ENCODE measurements at regions not wholly inside any gene's neighbourhood (a gene's known extent, or its start where the extent isn't known, plus 50 kb on each side); places are given as distances from the start of the nearest gene placed in this dataset.

- DNase-seq = no peak
These were observed 375.7 kb upstream of the CDH9 start for GRCh38 chr5:27414099-27414498.

DNA sequence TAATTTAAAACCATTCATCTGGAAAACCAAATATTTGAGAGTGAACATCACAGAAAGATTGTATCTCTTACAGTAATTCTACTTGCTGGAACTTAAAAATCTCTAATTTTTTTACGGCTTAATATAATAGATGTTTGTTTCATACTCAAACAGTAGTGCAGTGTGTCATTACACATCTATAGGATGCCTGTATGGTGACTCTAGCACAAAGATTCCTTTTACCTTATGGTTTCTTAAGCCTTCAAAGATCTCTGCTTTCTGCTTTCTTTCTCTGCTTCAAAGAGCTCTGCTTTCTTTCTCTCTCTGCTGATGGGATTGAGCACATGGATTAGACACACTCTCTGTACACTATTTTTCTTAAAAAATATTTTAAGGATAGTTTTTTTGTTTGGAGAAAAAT, 374.0 kb upstream of the CDH9 start:
- no peak for DNase-seq

- no peak for DNase-seq
These were observed 367.6 kb upstream of the CDH9 start for GRCh38 chr5:27406020-27406419.

GRCh38 chr5:27403243-27403882, 365.0 kb upstream of the CDH9 start:
- no peak for DNase-seq

DNA sequence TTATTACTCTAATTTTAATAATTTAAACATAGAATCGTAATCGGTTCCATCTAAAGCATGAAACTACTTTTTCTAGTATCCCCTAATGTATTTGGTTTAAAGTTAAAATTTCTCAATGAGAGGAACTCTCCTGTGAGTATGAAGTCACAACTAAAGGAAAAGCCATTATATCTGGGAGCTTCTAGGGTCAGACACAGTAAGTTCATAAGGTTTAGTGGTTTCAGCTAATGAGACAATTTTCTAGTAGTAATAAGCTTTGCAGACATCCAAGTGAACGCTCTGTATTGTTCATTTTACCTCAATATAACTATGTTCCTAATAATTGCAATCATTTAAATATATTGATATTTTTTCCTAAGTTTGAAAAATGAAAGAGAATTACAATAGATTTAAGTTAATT, 364.4 kb upstream of the CDH9 start:
- DNase-seq = no peak

GRCh38 chr5:27396998-27397397, 358.6 kb upstream of the CDH9 start:
- DNase-seq = no peak

- DNase-seq = no peak
These were observed 354.3 kb upstream of the CDH9 start for GRCh38 chr5:27392716-27393115.

GRCh38 chr5:27389696-27390095, 351.3 kb upstream of the CDH9 start:
- DNase-seq = no peak

DNA sequence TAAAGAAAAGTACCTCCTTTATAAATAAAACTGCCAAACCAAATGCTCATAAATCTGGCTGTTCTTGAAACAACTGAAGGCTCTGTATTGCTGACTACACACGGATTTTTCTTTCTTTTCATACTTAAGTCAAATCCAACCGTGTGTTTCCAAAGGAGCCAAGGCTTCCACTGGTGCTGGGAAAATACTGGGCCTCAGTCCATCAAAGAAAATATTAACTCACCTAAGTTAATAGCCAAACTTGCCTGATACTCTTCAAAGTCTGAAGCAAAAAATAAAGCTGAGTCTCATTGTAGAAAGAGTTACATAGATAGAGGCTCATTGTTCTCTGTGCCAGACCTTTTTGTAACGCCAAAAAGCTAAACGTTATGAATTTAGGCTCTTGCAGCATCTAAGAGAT, 350.4 kb upstream of the CDH9 start:
- DNase-seq = no peak

DNA sequence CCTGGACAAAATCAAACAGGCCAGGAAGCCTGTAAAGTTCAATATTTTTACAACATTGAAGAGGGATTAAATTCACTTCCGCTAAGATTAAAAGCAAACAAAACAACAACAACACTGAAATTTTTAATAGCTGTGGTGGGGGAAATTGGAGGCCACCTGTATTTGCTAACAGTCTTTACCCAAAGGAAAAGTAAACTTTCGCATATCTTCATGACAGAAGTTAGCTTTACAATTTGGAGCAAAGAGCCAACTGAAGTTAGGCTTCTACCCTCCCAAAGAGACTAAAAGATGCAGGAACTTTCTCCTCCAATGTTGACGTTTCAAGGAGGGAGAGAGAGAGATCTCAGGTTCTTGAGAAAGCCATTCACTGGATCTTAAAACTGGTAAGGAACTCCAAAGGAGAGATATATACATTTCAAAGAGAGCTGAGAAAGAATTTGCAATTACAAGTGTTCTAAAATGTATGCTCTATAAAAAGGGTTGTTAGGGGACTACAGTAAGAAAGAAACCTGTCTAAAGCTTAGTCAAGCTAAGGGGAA, 349.2 kb upstream of the CDH9 start:
- no peak for DNase-seq

DNA sequence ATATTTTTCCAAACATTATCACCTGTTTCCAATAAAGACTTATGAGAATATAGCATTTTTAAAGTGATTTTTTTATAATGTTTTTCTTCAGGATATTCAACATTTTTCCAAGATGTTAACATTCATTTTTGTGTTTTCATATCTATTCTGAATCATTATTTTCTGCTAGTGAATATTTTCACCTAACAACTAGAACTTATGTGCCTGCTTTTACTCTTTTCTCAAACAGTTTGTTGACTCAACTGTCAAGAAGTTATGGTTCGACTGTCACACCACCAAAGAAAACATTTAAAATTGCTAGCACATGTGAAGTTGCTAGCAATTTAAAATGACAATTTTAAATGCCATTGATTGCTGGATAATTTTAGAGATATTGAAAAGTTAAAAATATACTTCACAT, 343.3 kb upstream of the CDH9 start:
- no peak for DNase-seq

GRCh38 chr5:27377626-27378025, 339.2 kb upstream of the CDH9 start:
- no peak for DNase-seq

- DNase-seq = no peak
These were observed 315.6 kb upstream of the CDH9 start for GRCh38 chr5:27353970-27354369.

DNA sequence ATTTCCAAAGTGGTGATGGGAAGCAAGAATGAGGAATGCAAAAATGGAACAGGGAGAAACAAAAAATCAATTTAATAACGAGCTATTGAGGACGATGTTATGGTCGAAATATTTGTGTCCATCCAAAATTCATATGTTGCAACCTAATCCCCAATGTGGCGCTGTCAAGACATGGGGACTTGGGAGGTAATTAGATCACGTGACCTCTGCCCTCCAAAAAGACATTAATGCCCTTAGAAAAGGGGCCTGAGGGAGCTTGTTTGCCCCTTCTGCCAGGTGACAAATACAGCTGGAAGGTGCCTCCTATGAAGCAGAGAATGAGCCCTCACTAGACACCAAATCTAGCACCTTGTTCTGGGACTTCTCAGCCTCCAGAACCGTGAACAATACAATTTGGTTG, 315.2 kb upstream of the CDH9 start:
- no peak for DNase-seq

GRCh38 chr5:27341342-27341741, 303.0 kb upstream of the CDH9 start:
- DNase-seq = no peak

DNA sequence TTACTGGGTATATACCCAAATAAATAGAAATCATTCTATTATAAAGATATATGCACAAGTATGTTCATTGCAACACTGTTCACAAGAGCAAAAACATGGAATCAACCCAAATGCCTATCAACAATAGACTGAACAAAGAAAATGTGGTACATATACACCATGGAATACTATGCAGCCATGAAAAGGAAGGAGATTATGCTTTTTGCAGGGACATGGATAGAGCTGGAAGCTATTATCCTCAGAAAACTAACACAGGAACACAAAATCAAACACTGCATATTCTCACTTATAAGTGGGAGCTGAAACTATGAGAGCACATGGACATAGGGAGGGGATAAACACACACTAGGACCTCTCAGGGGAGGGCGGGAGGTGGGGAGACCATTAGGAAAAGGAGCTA, 298.4 kb upstream of the CDH9 start:
- no peak for DNase-seq

GRCh38 chr5:27328480-27328879, 290.1 kb upstream of the CDH9 start:
- no peak for DNase-seq

- no peak for DNase-seq
These were observed 287.1 kb upstream of the CDH9 start for GRCh38 chr5:27325513-27325912.

GRCh38 chr5:27318701-27319100, 280.3 kb upstream of the CDH9 start:
- no peak for DNase-seq

DNA sequence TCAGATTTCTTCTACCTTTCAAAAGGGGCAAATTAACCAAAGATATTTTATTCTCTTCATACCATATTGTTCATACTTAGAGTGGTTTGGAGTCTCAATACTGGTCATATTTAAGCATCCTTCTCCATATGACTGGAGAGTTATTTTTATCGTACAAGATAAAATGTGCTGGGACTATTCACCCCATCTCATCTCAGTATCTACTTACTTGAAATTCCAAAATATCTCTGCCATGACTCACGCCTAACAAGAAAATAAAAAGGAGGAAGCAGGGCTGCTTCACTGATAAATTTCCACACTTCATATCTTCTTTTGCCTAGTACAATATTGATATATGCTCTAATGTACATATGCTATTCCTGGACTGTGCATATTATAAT, 277.9 kb upstream of the CDH9 start:
- no peak for DNase-seq

- DNase-seq = no peak
These were observed 277.2 kb upstream of the CDH9 start for GRCh38 chr5:27315363-27316270.

GRCh38 chr5:27313549-27313948, 275.2 kb upstream of the CDH9 start:
- DNase-seq = no peak

- DNase-seq = no peak
These were observed 274.0 kb upstream of the CDH9 start for GRCh38 chr5:27312291-27312893.

DNA sequence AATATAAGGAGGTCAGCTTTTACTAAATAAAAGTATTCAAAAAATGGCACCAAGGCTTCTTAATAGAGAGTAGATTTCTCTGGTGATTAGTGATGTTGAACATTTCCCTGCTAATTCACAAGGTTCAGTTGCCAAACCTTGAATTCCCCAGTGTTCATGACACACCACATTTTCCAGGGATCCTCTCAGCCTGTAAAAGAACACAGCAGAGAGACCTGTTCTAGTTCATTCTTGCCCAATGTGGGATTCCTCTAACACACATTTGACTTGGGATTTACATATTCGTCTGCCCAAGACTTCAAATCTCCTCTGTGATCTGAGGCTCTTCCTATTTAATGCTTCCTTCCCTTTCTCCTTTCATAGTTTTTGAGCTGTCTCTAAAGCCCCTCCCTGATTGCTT, 273.2 kb upstream of the CDH9 start:
- DNase-seq = no peak
